ENCODE measurements at regions not wholly inside any gene's neighbourhood (a gene's known extent, or its start where the extent isn't known, plus 50 kb on each side); places are given as distances from the start of the nearest gene placed in this dataset.

GRCh38 chr14:43900173-43900655, 606.9 kb downstream of the FSCB start:
- TF ChIP-seq POLR2A (IDR thresholded peaks at IDR 0.05; ENCODE audit: extremely low read depth, insufficient read length) = no peak
- TF ChIP-seq CTCF (IDR thresholded peaks at IDR 0.05; ENCODE audit: low read depth, low read length) = no peak
- TF ChIP-seq MYC (IDR thresholded peaks at IDR 0.05; ENCODE audit: low read depth, low read length) = no peak
- no peak for TF ChIP-seq MAX (IDR thresholded peaks at IDR 0.05; ENCODE audit: low read depth, low read length)

All from NB4 (cell line).